ENCODE measurements at regions not wholly inside any gene's neighbourhood (a gene's known extent, or its start where the extent isn't known, plus 50 kb on each side); places are given as distances from the start of the nearest gene placed in this dataset.

DNA sequence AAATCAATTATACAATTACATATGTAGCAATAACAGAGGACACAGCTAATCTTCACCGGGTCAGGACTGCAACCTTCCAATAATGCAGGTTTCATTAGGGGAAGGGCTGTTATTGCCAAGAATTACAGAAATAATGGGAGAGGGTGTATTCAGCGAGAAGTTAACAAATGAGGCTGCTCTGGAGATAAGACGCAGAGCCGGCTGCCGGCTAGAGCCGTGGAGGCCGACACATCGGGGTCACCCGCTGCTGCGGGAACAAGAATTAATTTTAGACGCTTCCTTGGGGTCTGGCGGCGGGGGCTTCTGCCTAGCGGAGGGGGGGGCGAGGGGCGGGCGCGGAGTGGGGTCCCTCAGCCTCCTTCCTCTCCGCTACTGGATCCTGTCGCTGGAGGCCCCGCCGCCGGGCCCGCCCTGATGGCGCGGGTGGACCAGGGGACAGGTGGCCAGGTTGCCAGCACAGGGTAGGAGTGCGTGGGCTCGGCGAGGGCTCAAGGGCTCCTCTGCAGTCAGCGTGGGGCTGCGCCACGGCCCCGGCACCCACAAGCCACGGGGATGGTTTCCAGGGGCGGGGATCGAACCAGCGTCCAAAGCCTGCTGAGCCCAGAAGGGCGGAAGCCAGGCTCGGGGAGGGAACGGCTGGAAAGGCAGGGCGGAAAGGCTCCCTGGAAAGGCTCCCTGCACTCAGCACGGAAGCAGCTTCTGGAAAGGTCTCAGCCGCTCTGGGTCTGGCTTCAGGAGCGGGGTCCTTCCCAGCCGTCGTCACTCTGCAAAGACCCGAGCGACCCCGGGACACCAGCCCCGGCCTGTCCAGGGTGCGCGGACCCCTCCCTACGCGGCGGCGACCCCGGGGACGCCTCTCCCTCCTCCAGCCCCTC, 113.8 kb upstream of the NKX1-1 start:
- H3K9me3 ChIP-seq: no peaks in the 10 kb centered on the region
- intact Hi-C loops (cut with micrococcal nuclease; ENCODE audit: unreplicated experiment): no loop called here
- Mint-ChIP-seq H3K9me3 (ENCODE audit: unreplicated experiment) (no peaks in the 10 kb centered on the region), H3K36me3 (ENCODE audit: insufficient read depth, unreplicated experiment) (peaks cover 4% of the 10 kb centered on the region), H3K27me3 (ENCODE audit: insufficient read depth, unreplicated experiment) (peaks cover 3% of the 10 kb centered on the region), H3K4me3 (ENCODE audit: unreplicated experiment) (peak overlapping the region; percentile 65), H3K4me1 (ENCODE audit: low read depth, unreplicated experiment) (no peaks in the 10 kb centered on the region), H3K27ac (ENCODE audit: unreplicated experiment) (peak overlapping the region; percentile 57)
- ChIA-PET CTCF (no interaction called here), POLR2A (no interaction called here)
- H3K4me3 ChIP-seq (ENCODE audit: low read depth, low read length): peak overlapping the region; percentile 5
- no peaks in the 10 kb centered on the region for H3K4me1 ChIP-seq
- no peaks in the 10 kb centered on the region for H3K36me3 ChIP-seq (ENCODE audit: control insufficient read depth, insufficient read depth, low read length)
- H3K27me3 ChIP-seq (replicated peaks; ENCODE audit: control insufficient read depth, insufficient read depth, low read length): no peaks in the 10 kb centered on the region
- no peak for DNase-seq
- no TSS peak for BruUV-seq (replicated peaks)
- TF ChIP-seq, protein P1, sequence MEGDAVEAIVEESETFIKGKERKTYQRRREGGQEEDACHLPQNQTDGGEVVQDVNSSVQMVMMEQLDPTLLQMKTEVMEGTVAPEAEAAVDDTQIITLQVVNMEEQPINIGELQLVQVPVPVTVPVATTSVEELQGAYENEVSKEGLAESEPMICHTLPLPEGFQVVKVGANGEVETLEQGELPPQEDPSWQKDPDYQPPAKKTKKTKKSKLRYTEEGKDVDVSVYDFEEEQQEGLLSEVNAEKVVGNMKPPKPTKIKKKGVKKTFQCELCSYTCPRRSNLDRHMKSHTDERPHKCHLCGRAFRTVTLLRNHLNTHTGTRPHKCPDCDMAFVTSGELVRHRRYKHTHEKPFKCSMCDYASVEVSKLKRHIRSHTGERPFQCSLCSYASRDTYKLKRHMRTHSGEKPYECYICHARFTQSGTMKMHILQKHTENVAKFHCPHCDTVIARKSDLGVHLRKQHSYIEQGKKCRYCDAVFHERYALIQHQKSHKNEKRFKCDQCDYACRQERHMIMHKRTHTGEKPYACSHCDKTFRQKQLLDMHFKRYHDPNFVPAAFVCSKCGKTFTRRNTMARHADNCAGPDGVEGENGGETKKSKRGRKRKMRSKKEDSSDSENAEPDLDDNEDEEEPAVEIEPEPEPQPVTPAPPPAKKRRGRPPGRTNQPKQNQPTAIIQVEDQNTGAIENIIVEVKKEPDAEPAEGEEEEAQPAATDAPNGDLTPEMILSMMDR (IDR thresholded peaks at IDR 0.05; ENCODE audit: insufficient read depth in 1 of 2, low read depth in 1 of 2, low read length in 1 of 2, severe bottlenecking in 1 of 2, unreplicated experiment in 1 of 2): no peak

DNA sequence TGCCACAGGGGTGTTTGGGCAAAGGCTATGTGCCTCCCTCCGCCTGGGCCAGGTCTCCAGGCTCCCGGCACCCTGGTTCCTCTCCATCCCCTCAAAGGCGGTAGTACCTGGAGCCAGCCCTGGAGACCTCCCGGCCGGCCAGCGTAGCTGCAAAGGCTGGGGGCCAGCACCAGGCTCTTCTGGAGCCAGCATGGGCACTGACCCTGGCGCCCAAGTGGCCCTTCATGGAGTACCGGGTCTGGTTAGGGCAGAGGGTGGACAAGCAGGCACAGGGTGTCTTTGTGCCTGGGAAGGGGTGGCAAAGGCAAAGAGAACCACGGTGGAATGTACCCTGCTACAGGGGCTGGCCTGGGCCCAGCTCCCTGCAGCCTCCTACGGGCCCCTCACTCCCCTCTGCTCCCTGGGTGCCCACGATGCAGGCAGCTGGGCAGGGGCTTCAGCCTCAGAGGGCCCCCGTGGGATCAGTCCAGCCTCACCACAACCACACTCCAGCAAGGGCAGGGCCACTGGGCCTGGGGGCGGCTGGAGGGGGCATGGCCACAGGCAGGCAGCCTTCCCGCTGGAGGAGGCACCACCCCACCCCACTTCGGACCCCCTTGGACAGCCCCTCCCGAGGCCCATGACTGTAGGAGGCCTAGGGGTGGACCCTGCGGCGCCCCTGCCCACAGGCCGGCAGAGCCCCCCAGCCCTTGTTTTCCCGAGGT, 112.9 kb upstream of the NKX1-1 start:
- no TSS peak for BruUV-seq (replicated peaks)
- POLR2A ChIA-PET: no interaction called here
- Histone ChIP-seq H3K4me3 (ENCODE audit: low read depth, low read length) (no peak overlapping the region), H3K27me3 (replicated peaks; ENCODE audit: control insufficient read depth, insufficient read depth, low read length) (no peaks in the 10 kb centered on the region), H3K9me3 (no peaks in the 10 kb centered on the region), H3K36me3 (ENCODE audit: control insufficient read depth, insufficient read depth, low read length) (no peaks in the 10 kb centered on the region), H3K4me1 (no peaks in the 10 kb centered on the region)
- peak overlapping the region; percentile 65 for H3K4me3 Mint-ChIP-seq (ENCODE audit: unreplicated experiment)
- no peaks in the 10 kb centered on the region for H3K9me3 Mint-ChIP-seq (ENCODE audit: unreplicated experiment)
- H3K27me3 Mint-ChIP-seq (ENCODE audit: insufficient read depth, unreplicated experiment): peaks cover 3% of the 10 kb centered on the region
- CTCF ChIA-PET: no interaction called here
- DNase-seq: no peak
- peaks cover 4% of the 10 kb centered on the region for H3K36me3 Mint-ChIP-seq (ENCODE audit: insufficient read depth, unreplicated experiment)
- peak overlapping the region; percentile 57 for H3K27ac Mint-ChIP-seq (ENCODE audit: unreplicated experiment)
- TF ChIP-seq, protein P1 (IDR thresholded peaks at IDR 0.05; ENCODE audit: insufficient read depth in 1 of 2, low read depth in 1 of 2, low read length in 1 of 2, severe bottlenecking in 1 of 2, unreplicated experiment in 1 of 2): no peak
- H3K4me1 Mint-ChIP-seq (ENCODE audit: low read depth, unreplicated experiment): no peaks in the 10 kb centered on the region
- intact Hi-C loops (cut with micrococcal nuclease; ENCODE audit: unreplicated experiment): no loop called here

DNA sequence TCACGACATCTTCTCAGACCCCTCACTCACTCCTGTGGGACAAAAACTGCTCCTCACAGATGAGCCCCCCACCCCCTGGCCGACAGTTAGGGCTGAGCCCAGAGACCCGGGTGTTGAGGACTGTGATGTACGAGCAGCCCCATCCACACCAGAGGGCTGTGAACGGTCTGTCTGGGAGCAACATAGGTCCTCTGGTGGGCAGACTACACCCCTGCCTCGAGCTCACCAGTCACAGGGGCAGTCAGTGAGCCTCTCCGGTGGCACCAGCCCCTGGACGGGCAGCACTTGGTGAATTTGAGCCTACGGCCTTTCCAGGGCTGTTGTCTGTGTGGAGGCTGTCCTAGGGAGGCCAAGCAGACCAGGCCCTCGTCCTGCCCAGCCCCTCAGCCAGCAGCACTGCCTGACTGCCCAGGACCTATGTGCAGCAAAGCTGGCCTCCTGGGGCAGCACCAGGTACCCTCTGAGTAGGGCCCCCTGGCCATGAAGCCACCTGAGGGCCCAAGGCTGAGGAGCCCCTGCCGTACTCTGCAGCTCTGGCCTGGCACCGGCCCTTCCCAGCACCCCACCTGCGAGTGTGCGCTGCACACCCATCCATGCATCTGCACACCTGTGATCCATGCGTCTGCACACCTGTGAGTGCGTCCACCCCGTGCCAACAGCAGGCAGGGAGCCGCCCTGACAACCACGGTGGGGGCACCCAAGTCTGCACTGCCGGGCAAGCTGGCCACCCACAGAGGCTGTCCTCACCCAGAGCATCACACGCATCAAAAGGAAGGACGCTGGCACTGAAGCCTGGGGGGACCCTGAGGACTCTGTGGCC, 111.6 kb upstream of the NKX1-1 start:
- no peak overlapping the region for H3K4me3 Mint-ChIP-seq (ENCODE audit: unreplicated experiment)
- H3K4me1 ChIP-seq: no peaks in the 10 kb centered on the region
- no peak overlapping the region for H3K4me3 ChIP-seq (ENCODE audit: low read depth, low read length)
- intact Hi-C loops (cut with micrococcal nuclease; ENCODE audit: unreplicated experiment): no loop called here
- ChIA-PET CTCF (no interaction called here), POLR2A (no interaction called here)
- TF ChIP-seq, protein P1 (IDR thresholded peaks at IDR 0.05; ENCODE audit: insufficient read depth in 1 of 2, low read depth in 1 of 2, low read length in 1 of 2, severe bottlenecking in 1 of 2, unreplicated experiment in 1 of 2): no peak
- no peak overlapping the region for H3K27ac Mint-ChIP-seq (ENCODE audit: unreplicated experiment)
- H3K27me3 Mint-ChIP-seq (ENCODE audit: insufficient read depth, unreplicated experiment): peaks cover 3% of the 10 kb centered on the region
- H3K9me3 Mint-ChIP-seq (ENCODE audit: unreplicated experiment): no peaks in the 10 kb centered on the region
- H3K36me3 Mint-ChIP-seq (ENCODE audit: insufficient read depth, unreplicated experiment): peaks cover 4% of the 10 kb centered on the region
- no peaks in the 10 kb centered on the region for H3K27me3 ChIP-seq (replicated peaks; ENCODE audit: control insufficient read depth, insufficient read depth, low read length)
- no peaks in the 10 kb centered on the region for H3K36me3 ChIP-seq (ENCODE audit: control insufficient read depth, insufficient read depth, low read length)
- H3K9me3 ChIP-seq: no peaks in the 10 kb centered on the region
- no TSS peak for BruUV-seq (replicated peaks)
- no peak for DNase-seq
- H3K4me1 Mint-ChIP-seq (ENCODE audit: low read depth, unreplicated experiment): no peaks in the 10 kb centered on the region

All from Caco-2 (cell line).